Keratinocyte (primary cell): ENCODE measurements at regions not wholly inside any gene's neighbourhood (a gene's known extent, or its start where the extent isn't known, plus 50 kb on each side); places are given as distances from the start of the nearest gene placed in this dataset.

Experiments used
- EZH2 ChIP-seq: IDR thresholded peaks from one replicate; pipeline ENCODE4 v1.6.1; 2012; ENCODE audit warnings: inconsistent platforms, mild to moderate bottlenecking, low read length, moderate library complexity
- TF ChIP-seq, protein P1 (sequence below), 3 experiments: IDR thresholded peaks in 1 of 3; conservative IDR thresholded peaks in 1 of 3; optimal IDR thresholded peaks in 1 of 3; 2 replicates in 2 of 3; 3 replicates in 1 of 3; pipeline versions ENCODE3 to v1.5.1; 2011; ENCODE audit warnings: low read length in 3 of 3, mild to moderate bottlenecking in 3 of 3, moderate library complexity in 2 of 3, control low read depth in 1 of 3, inconsistent platforms in 1 of 3; ENCODE audit not compliant: insufficient read depth in 2 of 3; ENCODE audit errors: extremely low read depth in 1 of 3

GRCh38 chr2:447902-448665 is 160.2 kb upstream of the ALKAL2 start:
- TF ChIP-seq, protein P1, sequence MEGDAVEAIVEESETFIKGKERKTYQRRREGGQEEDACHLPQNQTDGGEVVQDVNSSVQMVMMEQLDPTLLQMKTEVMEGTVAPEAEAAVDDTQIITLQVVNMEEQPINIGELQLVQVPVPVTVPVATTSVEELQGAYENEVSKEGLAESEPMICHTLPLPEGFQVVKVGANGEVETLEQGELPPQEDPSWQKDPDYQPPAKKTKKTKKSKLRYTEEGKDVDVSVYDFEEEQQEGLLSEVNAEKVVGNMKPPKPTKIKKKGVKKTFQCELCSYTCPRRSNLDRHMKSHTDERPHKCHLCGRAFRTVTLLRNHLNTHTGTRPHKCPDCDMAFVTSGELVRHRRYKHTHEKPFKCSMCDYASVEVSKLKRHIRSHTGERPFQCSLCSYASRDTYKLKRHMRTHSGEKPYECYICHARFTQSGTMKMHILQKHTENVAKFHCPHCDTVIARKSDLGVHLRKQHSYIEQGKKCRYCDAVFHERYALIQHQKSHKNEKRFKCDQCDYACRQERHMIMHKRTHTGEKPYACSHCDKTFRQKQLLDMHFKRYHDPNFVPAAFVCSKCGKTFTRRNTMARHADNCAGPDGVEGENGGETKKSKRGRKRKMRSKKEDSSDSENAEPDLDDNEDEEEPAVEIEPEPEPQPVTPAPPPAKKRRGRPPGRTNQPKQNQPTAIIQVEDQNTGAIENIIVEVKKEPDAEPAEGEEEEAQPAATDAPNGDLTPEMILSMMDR (optimal IDR thresholded peaks at IDR 0.05 in 1 of 3, IDR thresholded peaks at IDR 0.05 in 1 of 3, conservative IDR thresholded peaks at IDR 0.05 in 1 of 3; ENCODE audit: extremely low read depth in 1 of 3, insufficient read depth in 2 of 3, low read length in 3 of 3), result no peak
- no peak for TF ChIP-seq EZH2
